ENCODE measurements at regions not wholly inside any gene's neighbourhood (a gene's known extent, or its start where the extent isn't known, plus 50 kb on each side); places are given as distances from the start of the nearest gene placed in this dataset.

- H3K18ac ChIP-seq (ENCODE audit: low read depth in 1 of 2, low read length in 2 of 2): no peak overlapping the region
- H2BK120ac ChIP-seq (ENCODE audit: low read depth, low read length): no peak overlapping the region
- no peak overlapping the region for H2AK5ac ChIP-seq (ENCODE audit: low read length, severe bottlenecking)
- H2BK15ac ChIP-seq (ENCODE audit: low read depth, poor library complexity, severe bottlenecking): no peak overlapping the region
- no peak for DNase-seq
- no CpG with 5 or more reads among the region's 3 CpGs for WGBS
- no peaks in the 10 kb centered on the region for H3K79me1 ChIP-seq (replicated peaks; ENCODE audit: low read length, poor library complexity, severe bottlenecking)
- no peaks in the 10 kb centered on the region for H3K4me1 ChIP-seq (ENCODE audit: control insufficient read depth, insufficient read depth, low read depth, low read length)
- no peaks in the 10 kb centered on the region for H3K27me3 ChIP-seq (ENCODE audit: control insufficient read depth in 1 of 2, insufficient read depth in 1 of 2, low read length in 2 of 2)
- no peak overlapping the region for H3K4me3 ChIP-seq (ENCODE audit: insufficient read depth in 1 of 2, low read depth in 1 of 2, low read length in 2 of 2)
- H3K4me2 ChIP-seq (ENCODE audit: low read length, poor library complexity, severe bottlenecking): no peak overlapping the region
- no peak overlapping the region for H3K27ac ChIP-seq (ENCODE audit: low read length, poor library complexity, severe bottlenecking)
- no peak overlapping the region for H4K91ac ChIP-seq (ENCODE audit: low read length)
- H3K36me3 ChIP-seq (ENCODE audit: control insufficient read depth in 1 of 2, insufficient read depth in 2 of 2, low read depth in 1 of 2, low read length in 2 of 2): no peaks in the 10 kb centered on the region
- no peak overlapping the region for H3K4ac ChIP-seq (ENCODE audit: low read depth in 1 of 2, low read length in 2 of 2)
- no peak overlapping the region for H3K9ac ChIP-seq (ENCODE audit: low read length)
- no peak overlapping the region for H2AFZ ChIP-seq (ENCODE audit: low read depth, low read length)
- H4K8ac ChIP-seq (ENCODE audit: low read length): no peak overlapping the region
- H2BK12ac ChIP-seq (ENCODE audit: low read length in 2 of 2): no peak overlapping the region
- H3K23ac ChIP-seq (ENCODE audit: low read length in 2 of 2): no peak overlapping the region
- H3K14ac ChIP-seq (ENCODE audit: low read length in 2 of 2): no peak overlapping the region
- no peaks in the 10 kb centered on the region for H3K9me3 ChIP-seq (ENCODE audit: control insufficient read depth, low read length)
- no peak overlapping the region for H2BK5ac ChIP-seq (ENCODE audit: low read depth, low read length, poor library complexity, severe bottlenecking)
Measured at GRCh38 chr6:48978016-48978415, 485.0 kb downstream of the MMUT start.

GRCh38 chr6:48977573-48977972 is 485.5 kb downstream of the MMUT start:
- whole genome bisulfite sequencing: 80% methylated on average over 1 of the region's 1 CpG
- no peak for DNase-seq
- no peak overlapping the region for H3K23ac ChIP-seq (ENCODE audit: low read length in 2 of 2)

GRCh38 chr6:48973491-48973890 is 489.6 kb downstream of the MMUT start:
- H2BK120ac ChIP-seq (ENCODE audit: low read depth, low read length): no peak overlapping the region
- no peak overlapping the region for H3K4me3 ChIP-seq (ENCODE audit: insufficient read depth in 1 of 2, low read depth in 1 of 2, low read length in 2 of 2)
- DNase-seq: no peak
- H3K27me3 ChIP-seq (ENCODE audit: control insufficient read depth in 1 of 2, insufficient read depth in 1 of 2, low read length in 2 of 2): no peaks in the 10 kb centered on the region
- WGBS: no CpG with 5 or more reads among the region's 1 CpG
- H3K9me3 ChIP-seq (ENCODE audit: control insufficient read depth, low read length): no peaks in the 10 kb centered on the region
- no peak overlapping the region for H3K4ac ChIP-seq (ENCODE audit: low read depth in 1 of 2, low read length in 2 of 2)
- H4K91ac ChIP-seq (ENCODE audit: low read length): no peak overlapping the region
- no peaks in the 10 kb centered on the region for H3K4me1 ChIP-seq (ENCODE audit: control insufficient read depth, insufficient read depth, low read depth, low read length)
- H3K4me2 ChIP-seq (ENCODE audit: low read length, poor library complexity, severe bottlenecking): no peak overlapping the region
- H2BK12ac ChIP-seq (ENCODE audit: low read length in 2 of 2): no peak overlapping the region
- no peak overlapping the region for H3K9ac ChIP-seq (ENCODE audit: low read length)
- H2BK5ac ChIP-seq (ENCODE audit: low read depth, low read length, poor library complexity, severe bottlenecking): no peak overlapping the region
- no peak overlapping the region for H2AFZ ChIP-seq (ENCODE audit: low read depth, low read length)
- no peak overlapping the region for H3K18ac ChIP-seq (ENCODE audit: low read depth in 1 of 2, low read length in 2 of 2)
- no peak overlapping the region for H3K14ac ChIP-seq (ENCODE audit: low read length in 2 of 2)
- no peak overlapping the region for H2AK5ac ChIP-seq (ENCODE audit: low read length, severe bottlenecking)
- H3K79me1 ChIP-seq (replicated peaks; ENCODE audit: low read length, poor library complexity, severe bottlenecking): no peaks in the 10 kb centered on the region
- H3K27ac ChIP-seq (ENCODE audit: low read length, poor library complexity, severe bottlenecking): no peak overlapping the region
- no peak overlapping the region for H2BK15ac ChIP-seq (ENCODE audit: low read depth, poor library complexity, severe bottlenecking)
- H3K23ac ChIP-seq (ENCODE audit: low read length in 2 of 2): no peak overlapping the region
- H3K36me3 ChIP-seq (ENCODE audit: control insufficient read depth in 1 of 2, insufficient read depth in 2 of 2, low read depth in 1 of 2, low read length in 2 of 2): no peaks in the 10 kb centered on the region
- no peak overlapping the region for H4K8ac ChIP-seq (ENCODE audit: low read length)

More at GRCh38 chr6:48977573-48977972, 485.5 kb downstream of the MMUT start:
- Histone ChIP-seq H2BK120ac (ENCODE audit: low read depth, low read length) (no peak overlapping the region), H3K36me3 (ENCODE audit: control insufficient read depth in 1 of 2, insufficient read depth in 2 of 2, low read depth in 1 of 2, low read length in 2 of 2) (no peaks in the 10 kb centered on the region), H3K4me3 (ENCODE audit: insufficient read depth in 1 of 2, low read depth in 1 of 2, low read length in 2 of 2) (no peak overlapping the region), H3K18ac (ENCODE audit: low read depth in 1 of 2, low read length in 2 of 2) (no peak overlapping the region), H3K4me1 (ENCODE audit: control insufficient read depth, insufficient read depth, low read depth, low read length) (no peaks in the 10 kb centered on the region), H2BK5ac (ENCODE audit: low read depth, low read length, poor library complexity, severe bottlenecking) (no peak overlapping the region), H2BK12ac (ENCODE audit: low read length in 2 of 2) (no peak overlapping the region), H3K14ac (ENCODE audit: low read length in 2 of 2) (no peak overlapping the region), H3K9me3 (ENCODE audit: control insufficient read depth, low read length) (no peaks in the 10 kb centered on the region), H3K27ac (ENCODE audit: low read length, poor library complexity, severe bottlenecking) (no peak overlapping the region), H4K91ac (ENCODE audit: low read length) (no peak overlapping the region), H2AFZ (ENCODE audit: low read depth, low read length) (no peak overlapping the region), H2BK15ac (ENCODE audit: low read depth, poor library complexity, severe bottlenecking) (no peak overlapping the region), H3K27me3 (ENCODE audit: control insufficient read depth in 1 of 2, insufficient read depth in 1 of 2, low read length in 2 of 2) (no peaks in the 10 kb centered on the region), H3K4ac (ENCODE audit: low read depth in 1 of 2, low read length in 2 of 2) (no peak overlapping the region), H3K9ac (ENCODE audit: low read length) (no peak overlapping the region), H3K4me2 (ENCODE audit: low read length, poor library complexity, severe bottlenecking) (no peak overlapping the region), H2AK5ac (ENCODE audit: low read length, severe bottlenecking) (no peak overlapping the region), H4K8ac (ENCODE audit: low read length) (no peak overlapping the region), H3K79me1 (replicated peaks; ENCODE audit: low read length, poor library complexity, severe bottlenecking) (no peaks in the 10 kb centered on the region)

GRCh38 chr6:48961781-48962415 is 501.2 kb downstream of the MMUT start:
- WGBS: 100% methylated on average over 3 of the region's 4 CpGs
- H3K23ac ChIP-seq (ENCODE audit: low read length in 2 of 2): no peak overlapping the region
- H2AFZ ChIP-seq (ENCODE audit: low read depth, low read length): no peak overlapping the region
- no peak overlapping the region for H3K18ac ChIP-seq (ENCODE audit: low read depth in 1 of 2, low read length in 2 of 2)
- H3K27ac ChIP-seq (ENCODE audit: low read length, poor library complexity, severe bottlenecking): no peak overlapping the region
- no peaks in the 10 kb centered on the region for H3K36me3 ChIP-seq (ENCODE audit: control insufficient read depth in 1 of 2, insufficient read depth in 2 of 2, low read depth in 1 of 2, low read length in 2 of 2)
- H3K14ac ChIP-seq (ENCODE audit: low read length in 2 of 2): no peak overlapping the region
- no peaks in the 10 kb centered on the region for H3K79me1 ChIP-seq (replicated peaks; ENCODE audit: low read length, poor library complexity, severe bottlenecking)
- H3K4me3 ChIP-seq (ENCODE audit: insufficient read depth in 1 of 2, low read depth in 1 of 2, low read length in 2 of 2): no peak overlapping the region
- DNase-seq: no peak
- H2AK5ac ChIP-seq (ENCODE audit: low read length, severe bottlenecking): no peak overlapping the region
- no peak overlapping the region for H3K4ac ChIP-seq (ENCODE audit: low read depth in 1 of 2, low read length in 2 of 2)
- H3K4me1 ChIP-seq (ENCODE audit: control insufficient read depth, insufficient read depth, low read depth, low read length): no peaks in the 10 kb centered on the region
- H4K91ac ChIP-seq (ENCODE audit: low read length): no peak overlapping the region
- no peak overlapping the region for H3K4me2 ChIP-seq (ENCODE audit: low read length, poor library complexity, severe bottlenecking)
- H3K9ac ChIP-seq (ENCODE audit: low read length): no peak overlapping the region
- no peak overlapping the region for H4K8ac ChIP-seq (ENCODE audit: low read length)
- H3K9me3 ChIP-seq (ENCODE audit: control insufficient read depth, low read length): no peaks in the 10 kb centered on the region
- no peak overlapping the region for H2BK15ac ChIP-seq (ENCODE audit: low read depth, poor library complexity, severe bottlenecking)
- H2BK12ac ChIP-seq (ENCODE audit: low read length in 2 of 2): no peak overlapping the region
- no peaks in the 10 kb centered on the region for H3K27me3 ChIP-seq (ENCODE audit: control insufficient read depth in 1 of 2, insufficient read depth in 1 of 2, low read length in 2 of 2)
- H2BK5ac ChIP-seq (ENCODE audit: low read depth, low read length, poor library complexity, severe bottlenecking): no peak overlapping the region
- H2BK120ac ChIP-seq (ENCODE audit: low read depth, low read length): no peak overlapping the region
